ENCODE measurements at regions not wholly inside any gene's neighbourhood (a gene's known extent, or its start where the extent isn't known, plus 50 kb on each side); places are given as distances from the start of the nearest gene placed in this dataset.

- no peaks in the 10 kb centered on the region for H3K36me3 ChIP-seq (ENCODE audit: insufficient read depth, low read length)
- no peaks in the 10 kb centered on the region for H3K9me3 ChIP-seq (ENCODE audit: low read depth, low read length)
- H3K4me1 ChIP-seq (ENCODE audit: insufficient read depth, low read length), result peaks cover 4% of the 10 kb centered on the region
- no peak for DNase-seq (ENCODE audit: insufficient read length, low spot score, missing footprints)
- no peaks in the 10 kb centered on the region for H4K20me1 ChIP-seq (ENCODE audit: insufficient read depth, low read length)
- H2AFZ ChIP-seq (ENCODE audit: low read length), result no peak overlapping the region
- no peak overlapping the region for H3K27ac ChIP-seq (ENCODE audit: low read depth, low read length)
- no peak for TF ChIP-seq CTCF (IDR thresholded peaks at IDR 0.05; ENCODE audit: extremely low read depth, low read depth, low read length)
- no peaks in the 10 kb centered on the region for H3K27me3 ChIP-seq (ENCODE audit: insufficient read depth, low read length)
- no peak overlapping the region for H3K4me3 ChIP-seq (ENCODE audit: insufficient read depth, low read length)
- H3K4me2 ChIP-seq (ENCODE audit: insufficient read depth, low read length), result no peak overlapping the region
- no peaks in the 10 kb centered on the region for H3K79me2 ChIP-seq (ENCODE audit: insufficient read depth, low read length)
Measured at GRCh38 chr4:138572007-138572406, 329.9 kb upstream of the SLC7A11 start.

GRCh38 chr4:138567696-138568095, 325.5 kb upstream of the SLC7A11 start:
- Histone ChIP-seq H2AFZ (ENCODE audit: low read length) (no peak overlapping the region), H3K36me3 (ENCODE audit: insufficient read depth, low read length) (no peaks in the 10 kb centered on the region), H3K4me2 (ENCODE audit: insufficient read depth, low read length) (no peak overlapping the region), H3K79me2 (ENCODE audit: insufficient read depth, low read length) (no peaks in the 10 kb centered on the region), H3K27ac (ENCODE audit: low read depth, low read length) (no peak overlapping the region), H3K9me3 (ENCODE audit: low read depth, low read length) (no peaks in the 10 kb centered on the region), H3K4me3 (ENCODE audit: insufficient read depth, low read length) (no peak overlapping the region), H3K27me3 (ENCODE audit: insufficient read depth, low read length) (no peaks in the 10 kb centered on the region), H3K4me1 (ENCODE audit: insufficient read depth, low read length) (peaks cover 3% of the 10 kb centered on the region), H4K20me1 (ENCODE audit: insufficient read depth, low read length) (no peaks in the 10 kb centered on the region)
- no peak for DNase-seq (ENCODE audit: insufficient read length, low spot score, missing footprints)
- no peak for TF ChIP-seq CTCF (IDR thresholded peaks at IDR 0.05; ENCODE audit: extremely low read depth, low read depth, low read length)

GRCh38 chr4:138565576-138565975, 323.4 kb upstream of the SLC7A11 start:
- Histone ChIP-seq H3K36me3 (ENCODE audit: insufficient read depth, low read length) (no peaks in the 10 kb centered on the region), H3K9me3 (ENCODE audit: low read depth, low read length) (no peaks in the 10 kb centered on the region), H3K27ac (ENCODE audit: low read depth, low read length) (no peak overlapping the region), H2AFZ (ENCODE audit: low read length) (no peak overlapping the region), H3K79me2 (ENCODE audit: insufficient read depth, low read length) (no peaks in the 10 kb centered on the region), H3K4me2 (ENCODE audit: insufficient read depth, low read length) (no peak overlapping the region), H3K4me1 (ENCODE audit: insufficient read depth, low read length) (peaks cover 6% of the 10 kb centered on the region), H3K4me3 (ENCODE audit: insufficient read depth, low read length) (no peak overlapping the region), H4K20me1 (ENCODE audit: insufficient read depth, low read length) (no peaks in the 10 kb centered on the region), H3K27me3 (ENCODE audit: insufficient read depth, low read length) (no peaks in the 10 kb centered on the region)
- no peak for DNase-seq (ENCODE audit: insufficient read length, low spot score, missing footprints)
- TF ChIP-seq CTCF (IDR thresholded peaks at IDR 0.05; ENCODE audit: extremely low read depth, low read depth, low read length), result no peak

- Histone ChIP-seq H3K36me3 (ENCODE audit: insufficient read depth, low read length) (no peaks in the 10 kb centered on the region), H3K4me1 (ENCODE audit: insufficient read depth, low read length) (peaks cover 6% of the 10 kb centered on the region), H3K4me3 (ENCODE audit: insufficient read depth, low read length) (no peak overlapping the region), H4K20me1 (ENCODE audit: insufficient read depth, low read length) (no peaks in the 10 kb centered on the region), H2AFZ (ENCODE audit: low read length) (no peak overlapping the region), H3K79me2 (ENCODE audit: insufficient read depth, low read length) (no peaks in the 10 kb centered on the region), H3K4me2 (ENCODE audit: insufficient read depth, low read length) (peak overlapping the region; percentile 15), H3K27me3 (ENCODE audit: insufficient read depth, low read length) (no peaks in the 10 kb centered on the region), H3K27ac (ENCODE audit: low read depth, low read length) (no peak overlapping the region), H3K9me3 (ENCODE audit: low read depth, low read length) (no peaks in the 10 kb centered on the region)
- DNase-seq (ENCODE audit: insufficient read length, low spot score, missing footprints), result peak; percentile 68
- TF ChIP-seq CTCF (IDR thresholded peaks at IDR 0.05; ENCODE audit: extremely low read depth, low read depth, low read length), result no peak
Measured at GRCh38 chr4:138562544-138562991, 320.4 kb upstream of the SLC7A11 start.
